Mesothelial cell of epicardium (in vitro differentiated cells): ENCODE measurements at regions not wholly inside any gene's neighbourhood (a gene's known extent, or its start where the extent isn't known, plus 50 kb on each side); places are given as distances from the start of the nearest gene placed in this dataset.
A peak's percentile ranks its signal among the peaks of the same experiment; 100 is the strongest.

Experiments used
- DNase-seq, 2 experiments: peaks; one replicate each; pipeline ENCODE4 v3.0.0; 2021; ENCODE audit warnings: low spot score in 2 of 2; ENCODE audit not compliant: unreplicated experiment in 2 of 2
- H3K27ac Mint-ChIP-seq: 2 replicates; pipeline ENCODE4 v1.8.0; 2021; ENCODE audit warnings: mixed read lengths
- H3K27me3 Mint-ChIP-seq: 2 replicates; pipeline ENCODE4 v1.8.0; 2021; ENCODE audit warnings: low read depth, mixed read lengths
- H3K36me3 Mint-ChIP-seq: 2 replicates; pipeline ENCODE4 v1.8.0; 2021; ENCODE audit warnings: mixed read lengths
- H3K4me1 Mint-ChIP-seq: 2 replicates; pipeline ENCODE4 v1.8.0; 2021; ENCODE audit warnings: mixed read lengths
- H3K4me3 Mint-ChIP-seq: 2 replicates; pipeline ENCODE4 v1.8.0; 2021; ENCODE audit warnings: mild to moderate bottlenecking, moderate library complexity, mixed read lengths
- H3K9me3 Mint-ChIP-seq: 2 replicates; pipeline ENCODE4 v1.8.0; 2021; ENCODE audit warnings: mixed read lengths
- TF ChIP-seq, protein P1 (sequence below): fragments of 200-600 bp; sonication (generic); IDR thresholded peaks from one replicate; pipeline ENCODE4 v1.5.0; 2021; ENCODE audit warnings: antibody characterized with exemption; ENCODE audit not compliant: unreplicated experiment

DNA sequence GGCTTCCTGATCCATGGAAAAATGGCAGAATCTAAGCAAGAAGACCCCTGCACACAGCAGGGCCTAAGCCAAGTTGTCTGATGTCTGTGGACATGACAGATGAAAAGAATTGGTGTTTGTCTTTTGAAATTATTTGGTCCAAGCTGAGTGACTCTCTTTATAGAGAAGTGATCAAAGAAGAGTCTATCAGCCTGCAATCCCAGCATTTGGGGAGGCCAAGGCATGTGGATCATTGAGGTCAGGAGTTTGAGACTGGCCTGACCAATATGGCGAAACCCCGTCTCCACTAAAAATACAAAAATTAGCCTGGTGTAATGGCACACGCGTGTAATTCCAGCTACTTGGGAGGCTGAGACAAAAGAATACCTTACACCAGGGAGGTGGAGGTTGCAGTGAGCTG is 64.8 kb upstream of the TUNAR start:
- TF ChIP-seq, protein P1, sequence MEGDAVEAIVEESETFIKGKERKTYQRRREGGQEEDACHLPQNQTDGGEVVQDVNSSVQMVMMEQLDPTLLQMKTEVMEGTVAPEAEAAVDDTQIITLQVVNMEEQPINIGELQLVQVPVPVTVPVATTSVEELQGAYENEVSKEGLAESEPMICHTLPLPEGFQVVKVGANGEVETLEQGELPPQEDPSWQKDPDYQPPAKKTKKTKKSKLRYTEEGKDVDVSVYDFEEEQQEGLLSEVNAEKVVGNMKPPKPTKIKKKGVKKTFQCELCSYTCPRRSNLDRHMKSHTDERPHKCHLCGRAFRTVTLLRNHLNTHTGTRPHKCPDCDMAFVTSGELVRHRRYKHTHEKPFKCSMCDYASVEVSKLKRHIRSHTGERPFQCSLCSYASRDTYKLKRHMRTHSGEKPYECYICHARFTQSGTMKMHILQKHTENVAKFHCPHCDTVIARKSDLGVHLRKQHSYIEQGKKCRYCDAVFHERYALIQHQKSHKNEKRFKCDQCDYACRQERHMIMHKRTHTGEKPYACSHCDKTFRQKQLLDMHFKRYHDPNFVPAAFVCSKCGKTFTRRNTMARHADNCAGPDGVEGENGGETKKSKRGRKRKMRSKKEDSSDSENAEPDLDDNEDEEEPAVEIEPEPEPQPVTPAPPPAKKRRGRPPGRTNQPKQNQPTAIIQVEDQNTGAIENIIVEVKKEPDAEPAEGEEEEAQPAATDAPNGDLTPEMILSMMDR = no peak
- DNase-seq = no peak
- Mint-ChIP-seq H3K4me3 (no peak overlapping the region), H3K9me3 (peaks cover 10% of the 10 kb centered on the region), H3K36me3 (no peaks in the 10 kb centered on the region), H3K27me3 (peaks cover 68% of the 10 kb centered on the region), H3K27ac (no peak overlapping the region), H3K4me1 (no peaks in the 10 kb centered on the region)

DNA sequence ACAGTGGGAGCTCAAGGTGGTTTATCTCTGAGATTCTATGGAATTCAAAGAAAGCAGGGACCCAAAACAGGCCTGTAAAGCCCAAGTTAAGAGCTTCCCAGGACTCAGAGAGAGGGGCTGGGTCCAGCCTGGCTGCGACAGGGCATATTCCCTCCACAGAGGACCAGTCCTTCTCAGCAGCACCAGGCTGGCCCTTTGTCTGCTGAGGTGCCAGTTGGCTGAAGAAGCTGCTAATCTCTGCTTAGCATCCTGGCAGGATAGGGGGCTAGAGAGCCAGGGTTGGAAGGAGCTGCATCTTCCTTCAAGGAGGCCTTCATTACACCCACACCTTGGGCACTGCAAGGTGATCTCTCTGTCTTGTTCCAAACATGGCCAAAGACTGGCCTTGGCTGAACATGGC is 68.3 kb upstream of the TUNAR start:
- H3K36me3 Mint-ChIP-seq = no peaks in the 10 kb centered on the region
- no peaks in the 10 kb centered on the region for H3K4me1 Mint-ChIP-seq
- H3K9me3 Mint-ChIP-seq = peaks cover 28% of the 10 kb centered on the region
- peaks cover 38% of the 10 kb centered on the region for H3K27me3 Mint-ChIP-seq
- no peak overlapping the region for H3K4me3 Mint-ChIP-seq
- no peak for DNase-seq
- TF ChIP-seq, protein P1 = no peak
- H3K27ac Mint-ChIP-seq = no peak overlapping the region

DNA sequence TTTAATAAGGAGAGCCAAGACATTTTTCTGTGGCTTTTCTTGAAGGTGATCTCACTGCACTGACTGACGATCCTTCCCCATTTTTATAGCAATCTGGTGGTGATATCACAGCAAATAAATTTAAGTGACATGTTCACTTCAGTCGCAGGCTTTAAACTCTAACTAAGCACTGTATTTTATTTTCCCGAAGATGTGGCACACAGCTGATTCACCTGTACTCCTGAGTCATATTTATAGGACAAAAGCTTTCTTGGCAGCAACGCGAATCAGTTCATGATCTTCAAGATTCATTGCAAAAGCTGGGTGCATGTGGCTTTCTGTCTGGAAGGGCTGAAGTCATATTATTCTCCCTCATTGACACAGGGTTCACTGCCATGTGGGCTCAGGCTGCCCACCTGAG is 79.8 kb upstream of the TUNAR start:
- H3K27ac Mint-ChIP-seq = no peak overlapping the region
- H3K27me3 Mint-ChIP-seq = peaks cover 62% of the 10 kb centered on the region
- no peaks in the 10 kb centered on the region for H3K36me3 Mint-ChIP-seq
- no peak overlapping the region for H3K4me3 Mint-ChIP-seq
- DNase-seq = no peak
- no peaks in the 10 kb centered on the region for H3K4me1 Mint-ChIP-seq
- TF ChIP-seq, protein P1 = no peak
- H3K9me3 Mint-ChIP-seq = no peaks in the 10 kb centered on the region

DNA sequence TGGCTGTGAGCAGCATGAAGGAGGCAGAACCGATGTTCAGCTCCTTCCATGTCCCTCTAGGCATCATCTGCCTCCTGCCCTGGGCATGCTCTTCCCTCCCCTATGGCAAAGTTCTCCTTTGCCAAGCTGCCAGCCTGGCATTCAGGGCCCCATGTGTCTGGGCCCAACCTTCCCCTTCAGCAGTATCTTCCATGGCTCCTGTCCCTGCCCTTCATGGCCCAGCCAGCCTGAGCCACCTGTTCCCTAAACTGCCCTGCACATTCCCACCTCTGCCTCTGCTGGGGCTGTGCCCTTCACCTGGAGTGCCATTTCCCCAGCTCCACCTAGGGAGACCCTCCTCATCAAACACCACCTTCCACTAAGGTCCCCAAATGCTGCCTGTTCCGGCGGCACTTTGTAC is 74.0 kb upstream of the TCL1A start:
- H3K4me3 Mint-ChIP-seq = no peak overlapping the region
- peaks cover 46% of the 10 kb centered on the region for H3K27me3 Mint-ChIP-seq
- H3K9me3 Mint-ChIP-seq = no peaks in the 10 kb centered on the region
- DNase-seq = no peak
- H3K4me1 Mint-ChIP-seq = no peaks in the 10 kb centered on the region
- no peaks in the 10 kb centered on the region for H3K36me3 Mint-ChIP-seq
- H3K27ac Mint-ChIP-seq = no peak overlapping the region
- TF ChIP-seq, protein P1 = no peak

DNA sequence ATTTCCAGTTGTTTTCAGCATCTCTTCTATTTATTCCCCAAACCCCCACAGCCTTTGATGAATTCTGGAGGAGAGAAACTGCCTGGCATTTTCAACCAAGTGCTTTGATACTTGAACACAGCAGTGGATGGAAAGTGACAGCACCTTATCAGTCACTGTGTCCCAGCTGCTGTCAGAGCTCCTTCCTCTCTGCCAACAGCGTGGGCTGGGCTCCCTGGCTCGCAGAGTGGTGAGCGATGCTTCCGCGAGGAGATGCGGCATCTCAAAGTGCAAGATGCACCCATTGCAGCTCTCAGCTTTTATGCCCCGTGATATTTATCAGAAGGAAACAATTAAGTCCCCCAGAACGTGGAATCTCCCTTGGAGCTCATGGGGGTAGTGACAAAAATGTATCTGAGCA is 72.6 kb upstream of the TCL1A start:
- no peak overlapping the region for H3K27ac Mint-ChIP-seq
- H3K27me3 Mint-ChIP-seq = peaks cover 36% of the 10 kb centered on the region
- no peaks in the 10 kb centered on the region for H3K36me3 Mint-ChIP-seq
- TF ChIP-seq, protein P1 = no peak
- H3K4me1 Mint-ChIP-seq = no peaks in the 10 kb centered on the region
- H3K4me3 Mint-ChIP-seq = no peak overlapping the region
- DNase-seq = no peak
- no peaks in the 10 kb centered on the region for H3K9me3 Mint-ChIP-seq

DNA sequence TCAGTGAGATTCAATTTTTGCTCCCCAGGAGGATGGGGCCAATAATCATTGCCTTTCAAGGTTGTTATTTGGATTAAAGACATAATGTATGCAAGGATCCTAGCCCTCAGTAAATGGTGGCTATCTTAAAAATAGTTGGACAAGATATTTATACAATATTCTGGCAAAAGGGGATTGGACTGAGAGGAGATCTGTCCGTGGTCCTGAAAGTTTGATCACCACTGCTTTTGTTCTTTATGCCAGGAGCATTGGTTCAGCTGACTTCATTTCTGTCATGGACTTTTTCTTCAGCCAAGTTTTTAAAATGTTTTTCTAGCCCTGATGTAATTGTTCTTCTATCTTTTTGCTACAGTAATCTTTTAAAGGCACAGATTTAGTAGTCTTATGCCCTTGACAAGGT is 70.2 kb upstream of the TCL1A start:
- TF ChIP-seq, protein P1 = no peak
- H3K4me1 Mint-ChIP-seq = no peaks in the 10 kb centered on the region
- H3K27ac Mint-ChIP-seq = no peak overlapping the region
- no peaks in the 10 kb centered on the region for H3K9me3 Mint-ChIP-seq
- no peaks in the 10 kb centered on the region for H3K36me3 Mint-ChIP-seq
- H3K4me3 Mint-ChIP-seq = no peak overlapping the region
- H3K27me3 Mint-ChIP-seq = peaks cover 23% of the 10 kb centered on the region
- peak in 1 of 2 experiments; percentile 55 for DNase-seq
